H9 (cell line): ENCODE measurements at regions not wholly inside any gene's neighbourhood (a gene's known extent, or its start where the extent isn't known, plus 50 kb on each side); places are given as distances from the start of the nearest gene placed in this dataset.

Experiments used
- DNase-seq: peaks from one replicate; pipeline ENCODE4 v3.0.0-alpha.2; 2017
- H2AFZ ChIP-seq: one replicate; pipeline ENCODE4 v1.6.1; 2013; ENCODE audit warnings: mild to moderate bottlenecking, low read length, control low read depth, moderate library complexity
- H2AK5ac ChIP-seq: 2 replicates; pipeline ENCODE4 v1.6.1; 2013; ENCODE audit warnings: low read length, control low read depth, mixed read lengths; ENCODE audit not compliant: insufficient read length
- H2BK120ac ChIP-seq: one replicate; pipeline ENCODE4 v1.6.1; 2013; ENCODE audit warnings: low read depth, mild to moderate bottlenecking, low read length, control low read depth, inconsistent platforms; ENCODE audit not compliant: poor library complexity, severe bottlenecking
- H2BK12ac ChIP-seq: 2 replicates; pipeline ENCODE4 v1.6.1; 2013; ENCODE audit warnings: low read length, control low read depth, mixed read lengths, low read depth; ENCODE audit not compliant: insufficient read length
- H2BK15ac ChIP-seq: 2 replicates; pipeline ENCODE4 v1.6.1; 2013; ENCODE audit warnings: low read depth, low read length, control low read depth
- H2BK20ac ChIP-seq: one replicate; pipeline ENCODE4 v1.6.1; 2013; ENCODE audit warnings: low read depth, mild to moderate bottlenecking, low read length, control low read depth, inconsistent platforms; ENCODE audit not compliant: poor library complexity, severe bottlenecking
- H2BK5ac ChIP-seq: 2 replicates; pipeline ENCODE4 v1.6.1; 2013; ENCODE audit warnings: low read length, control low read depth, mixed read lengths; ENCODE audit not compliant: insufficient read length
- H3K14ac ChIP-seq: 2 replicates; pipeline ENCODE4 v1.6.1; 2013; ENCODE audit warnings: low read length, control low read depth; ENCODE audit not compliant: insufficient read depth
- H3K18ac ChIP-seq: 2 replicates; pipeline ENCODE4 v1.6.1; 2013; ENCODE audit warnings: low read depth, mild to moderate bottlenecking, mixed read lengths, low read length, control low read depth; ENCODE audit not compliant: insufficient read length
- H3K23ac ChIP-seq: 2 replicates; pipeline ENCODE4 v1.6.1; 2013; ENCODE audit warnings: low read length, control low read depth, mixed read lengths, low read depth; ENCODE audit not compliant: insufficient read length
- H3K23me2 ChIP-seq: 2 replicates; pipeline ENCODE4 v1.6.1; 2013; ENCODE audit warnings: low read depth, mild to moderate bottlenecking, mixed read lengths, low read length, control low read depth; ENCODE audit not compliant: insufficient read length, poor library complexity, severe bottlenecking
- H3K27ac ChIP-seq: 2 replicates; pipeline ENCODE4 v1.5.1; 2013; ENCODE audit warnings: low read length, control low read depth, mixed read lengths, low read depth; ENCODE audit not compliant: insufficient read length
- H3K27me3 ChIP-seq: 2 replicates; pipeline ENCODE4 v1.6.1; 2013; ENCODE audit warnings: low read length, control low read depth, inconsistent platforms; ENCODE audit not compliant: insufficient read depth
- H3K4ac ChIP-seq: 2 replicates; pipeline ENCODE4 v1.6.1; 2013; ENCODE audit warnings: low read depth, mild to moderate bottlenecking, control low read depth, inconsistent platforms, low read length, moderate library complexity
- H3K4me1 ChIP-seq: 2 replicates; pipeline ENCODE4 v1.6.1; 2013; ENCODE audit warnings: low read length, control low read depth, inconsistent platforms; ENCODE audit not compliant: insufficient read depth
- H3K4me2 ChIP-seq: 2 replicates; pipeline ENCODE4 v1.6.1; 2013; ENCODE audit warnings: low read length, control low read depth, mixed read lengths; ENCODE audit not compliant: insufficient read length, insufficient read depth
- H3K56ac ChIP-seq: 2 replicates; pipeline ENCODE4 v1.6.1; 2013; ENCODE audit warnings: low read depth, mild to moderate bottlenecking, mixed read lengths, low read length, control low read depth; ENCODE audit not compliant: insufficient read length
- H3K79me1 ChIP-seq: 2 replicates; pipeline ENCODE4 v1.6.1; 2013; ENCODE audit warnings: low read depth, mild to moderate bottlenecking, moderate library complexity, low read length, control low read depth, inconsistent platforms; ENCODE audit not compliant: insufficient read depth, poor library complexity, severe bottlenecking
- H3K79me2 ChIP-seq: 2 replicates; pipeline ENCODE4 v1.6.1; 2013; ENCODE audit warnings: low read length, control low read depth, inconsistent platforms; ENCODE audit not compliant: insufficient read depth
- H3K9ac ChIP-seq: 2 replicates; pipeline ENCODE4 v1.6.1; 2013; ENCODE audit warnings: low read length, control low read depth, mixed read lengths; ENCODE audit not compliant: insufficient read length; ENCODE audit errors: extremely low read depth
- H3K9me3 ChIP-seq: one replicate; pipeline ENCODE4 v1.6.1; 2013; ENCODE audit warnings: low read depth, low read length, inconsistent platforms; ENCODE audit not compliant: control insufficient read depth
- H3T11ph ChIP-seq: one replicate; pipeline ENCODE4 v1.6.1; 2013; ENCODE audit warnings: mild to moderate bottlenecking, low read length, control low read depth, inconsistent platforms
- H4K20me1 ChIP-seq: one replicate; pipeline ENCODE4 v1.6.1; 2013; ENCODE audit not compliant: control insufficient read depth, insufficient read length, insufficient read depth
- H4K5ac ChIP-seq: 2 replicates; pipeline ENCODE4 v1.6.1; 2013; ENCODE audit warnings: low read depth, mild to moderate bottlenecking, mixed read lengths, low read length, control low read depth; ENCODE audit not compliant: insufficient read length
- H4K8ac ChIP-seq: replicated peaks from 2 replicates; pipeline ENCODE4 v1.6.1; 2013; ENCODE audit warnings: low read length, control low read depth, mixed read lengths, low read depth; ENCODE audit not compliant: insufficient read length
- H4K91ac ChIP-seq: 2 replicates; pipeline ENCODE4 v1.6.1; 2013; ENCODE audit warnings: low read depth, mild to moderate bottlenecking, moderate library complexity, mixed read lengths, low read length, control low read depth; ENCODE audit not compliant: insufficient read length
- H3K27ac Mint-ChIP-seq, 3 experiments: 2 replicates in 2 of 3; 3 replicates in 1 of 3; pipeline ENCODE4 v1.8.0; 2020 to 2021; ENCODE audit warnings: mixed read lengths in 3 of 3, mild to moderate bottlenecking in 1 of 3, moderate library complexity in 1 of 3
- H3K27me3 Mint-ChIP-seq: 2 replicates; pipeline ENCODE4 v1.8.0; 2021; ENCODE audit warnings: low read depth, mild to moderate bottlenecking, moderate library complexity, mixed read lengths
- H3K36me3 Mint-ChIP-seq, 3 experiments: 2 replicates in 2 of 3; 3 replicates in 1 of 3; pipeline ENCODE4 v1.8.0; 2020 to 2021; ENCODE audit warnings: low read depth in 3 of 3, mixed read lengths in 3 of 3; ENCODE audit not compliant: insufficient read depth in 1 of 3
- H3K4me1 Mint-ChIP-seq, 2 experiments: 2 replicates each; pipeline ENCODE4 v1.8.0; 2020; ENCODE audit warnings: mixed read lengths in 2 of 2
- H3K4me3 Mint-ChIP-seq, 2 experiments: 2 replicates in 1 of 2; 3 replicates in 1 of 2; pipeline ENCODE4 v1.8.0; 2020 to 2021; ENCODE audit warnings: mild to moderate bottlenecking in 2 of 2, mixed read lengths in 2 of 2, moderate library complexity in 1 of 2
- H3K9me3 Mint-ChIP-seq, 2 experiments: 2 replicates in 1 of 2; 3 replicates in 1 of 2; pipeline ENCODE4 v1.8.0; 2020; ENCODE audit warnings: mild to moderate bottlenecking in 2 of 2, mixed read lengths in 2 of 2, moderate library complexity in 1 of 2
- WGBS: extraction: QIAGEN DNeasy Blood & Tissue Kit; methylation state at CpG from one replicate; pipeline ENCODE4 v1.1.7; 2013; ENCODE audit warnings: missing lambda C conversion rate, low lambda C conversion rate, mixed read lengths; ENCODE audit not compliant: insufficient read length; ENCODE audit errors: extremely low coverage; 5-methylcytosine and 5-hydroxymethylcytosine counted together
- TF ChIP-seq, protein P1 (sequence below): fragments of 200-600 bp; sonication (generic); conservative IDR thresholded peaks from 3 replicates; pipeline ENCODE4 v1.8.0; 2021; ENCODE audit warnings: antibody characterized with exemption, mild to moderate bottlenecking

- Histone ChIP-seq H2BK15ac (no peak overlapping the region), H2AK5ac (no peak overlapping the region), H3T11ph (no peak overlapping the region), H3K9me3 (no peaks in the 10 kb centered on the region), H2BK12ac (no peak overlapping the region), H3K79me2 (no peaks in the 10 kb centered on the region), H3K4me1 (peaks cover 9% of the 10 kb centered on the region; the same call in 1 of the 2 replicates), H3K23ac (no peak overlapping the region), H2BK5ac (no peak overlapping the region), H3K14ac (no peak overlapping the region), H2AFZ (no peak overlapping the region), H3K9ac (no peak overlapping the region), H3K18ac (no peak overlapping the region), H3K56ac (no peak overlapping the region), H2BK120ac (no peak overlapping the region), H3K79me1 (no peaks in the 10 kb centered on the region), H3K4me2 (no peak overlapping the region), H2BK20ac (no peak overlapping the region), H3K27ac (no peak overlapping the region), H4K91ac (no peak overlapping the region), H4K5ac (no peak overlapping the region), H4K8ac (no peak overlapping the region), H4K20me1 (no peaks in the 10 kb centered on the region), H3K4ac (no peak overlapping the region), H3K23me2 (no peaks in the 10 kb centered on the region), H3K27me3 (no peaks in the 10 kb centered on the region)
- TF ChIP-seq, protein P1, sequence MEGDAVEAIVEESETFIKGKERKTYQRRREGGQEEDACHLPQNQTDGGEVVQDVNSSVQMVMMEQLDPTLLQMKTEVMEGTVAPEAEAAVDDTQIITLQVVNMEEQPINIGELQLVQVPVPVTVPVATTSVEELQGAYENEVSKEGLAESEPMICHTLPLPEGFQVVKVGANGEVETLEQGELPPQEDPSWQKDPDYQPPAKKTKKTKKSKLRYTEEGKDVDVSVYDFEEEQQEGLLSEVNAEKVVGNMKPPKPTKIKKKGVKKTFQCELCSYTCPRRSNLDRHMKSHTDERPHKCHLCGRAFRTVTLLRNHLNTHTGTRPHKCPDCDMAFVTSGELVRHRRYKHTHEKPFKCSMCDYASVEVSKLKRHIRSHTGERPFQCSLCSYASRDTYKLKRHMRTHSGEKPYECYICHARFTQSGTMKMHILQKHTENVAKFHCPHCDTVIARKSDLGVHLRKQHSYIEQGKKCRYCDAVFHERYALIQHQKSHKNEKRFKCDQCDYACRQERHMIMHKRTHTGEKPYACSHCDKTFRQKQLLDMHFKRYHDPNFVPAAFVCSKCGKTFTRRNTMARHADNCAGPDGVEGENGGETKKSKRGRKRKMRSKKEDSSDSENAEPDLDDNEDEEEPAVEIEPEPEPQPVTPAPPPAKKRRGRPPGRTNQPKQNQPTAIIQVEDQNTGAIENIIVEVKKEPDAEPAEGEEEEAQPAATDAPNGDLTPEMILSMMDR: no peak
- Mint-ChIP-seq H3K27ac (no peak overlapping the region; a peak in 1 of 7 replicates), H3K27me3 (no peaks in the 10 kb centered on the region), H3K36me3 (no peaks in the 10 kb centered on the region), H3K4me3 (no peak overlapping the region), H3K4me1 (peaks cover 11 to 15% of the 10 kb centered on the region in 2 experiments), H3K9me3 (no peaks in the 10 kb centered on the region)
- no CpG with 5 or more reads among the region's 1 CpG for WGBS
- no peak for DNase-seq
Measured at GRCh38 chr2:126315828-126316227, 340.1 kb upstream of the GYPC start.
